Trophoblast cell (in vitro differentiated cells and primary cell): ENCODE measurements at regions not wholly inside any gene's neighbourhood (a gene's known extent, or its start where the extent isn't known, plus 50 kb on each side); places are given as distances from the start of the nearest gene placed in this dataset.

ENCODE experiments used
- DNase-seq, 2 donors: peaks; one replicate each; pipeline ENCODE4 v3.0.0-alpha.2; 2016
- H2AFZ ChIP-seq: 2 replicates; pipeline ENCODE4 v1.6.1; 2013; ENCODE audit warnings: low read length, moderate library complexity, mild to moderate bottlenecking; ENCODE audit not compliant: insufficient read depth, poor library complexity
- H2AK5ac ChIP-seq: 2 replicates; pipeline ENCODE4 v1.6.1; 2013; ENCODE audit warnings: mild to moderate bottlenecking, low read length
- H2BK120ac ChIP-seq: 2 replicates; pipeline ENCODE4 v1.6.1; 2013; ENCODE audit warnings: low read length, mild to moderate bottlenecking, moderate library complexity; ENCODE audit not compliant: insufficient read depth, poor library complexity
- H2BK12ac ChIP-seq: 2 replicates; pipeline ENCODE4 v1.6.1; 2013; ENCODE audit warnings: mild to moderate bottlenecking, low read length, moderate library complexity
- H2BK5ac ChIP-seq: 2 replicates; pipeline ENCODE4 v1.6.1; 2013; ENCODE audit warnings: low read length, low read depth, moderate library complexity, mild to moderate bottlenecking; ENCODE audit not compliant: poor library complexity
- H3K14ac ChIP-seq: 2 replicates; pipeline ENCODE4 v1.6.1; 2013; ENCODE audit warnings: mild to moderate bottlenecking, low read length
- H3K18ac ChIP-seq: 2 replicates; pipeline ENCODE4 v1.6.1; 2013; ENCODE audit warnings: mild to moderate bottlenecking, low read length
- H3K23ac ChIP-seq: 2 replicates; pipeline ENCODE4 v1.6.1; 2013; ENCODE audit warnings: low read length
- H3K27ac ChIP-seq: 2 replicates; pipeline ENCODE4 v1.5.1; 2013; ENCODE audit warnings: low read depth, mild to moderate bottlenecking, inconsistent platforms, low read length, moderate library complexity
- H3K27me3 ChIP-seq: 2 replicates; pipeline ENCODE4 v1.6.1; 2013; ENCODE audit warnings: inconsistent platforms, mild to moderate bottlenecking, low read length, moderate library complexity; ENCODE audit not compliant: insufficient read depth
- H3K36me3 ChIP-seq, 2 experiments: 1 replicate in 1 of 2; 2 replicates in 1 of 2; pipeline ENCODE4 v1.6.1; 2013; ENCODE audit warnings: low read length in 2 of 2, mild to moderate bottlenecking in 2 of 2, moderate library complexity in 1 of 2; ENCODE audit not compliant: insufficient read depth in 2 of 2, control insufficient read depth in 1 of 2
- H3K4ac ChIP-seq: 2 replicates; pipeline ENCODE4 v1.6.1; 2013; ENCODE audit warnings: low read depth, mild to moderate bottlenecking, low read length, moderate library complexity
- H3K4me1 ChIP-seq, 2 experiments: 1 replicate in 1 of 2; 2 replicates in 1 of 2; pipeline ENCODE4 v1.6.1; 2013; ENCODE audit warnings: low read length in 2 of 2, mild to moderate bottlenecking in 2 of 2, moderate library complexity in 1 of 2; ENCODE audit not compliant: insufficient read depth in 2 of 2, control insufficient read depth in 1 of 2
- H3K4me2 ChIP-seq: 2 replicates; pipeline ENCODE4 v1.6.1; 2013; ENCODE audit warnings: inconsistent platforms, mild to moderate bottlenecking, low read length, moderate library complexity
- H3K4me3 ChIP-seq: 2 replicates; pipeline ENCODE4 v1.5.1; 2013; ENCODE audit warnings: mild to moderate bottlenecking, low read depth, low read length, inconsistent platforms
- H3K79me1 ChIP-seq: one replicate; pipeline ENCODE4 v1.6.1; 2013; ENCODE audit warnings: low read length
- H3K79me2 ChIP-seq: 2 replicates; pipeline ENCODE4 v1.6.1; 2013; ENCODE audit warnings: low read length, mild to moderate bottlenecking; ENCODE audit not compliant: control insufficient read depth, insufficient read depth, poor library complexity
- H3K9ac ChIP-seq: 2 replicates; pipeline ENCODE4 v1.6.1; 2013; ENCODE audit warnings: mild to moderate bottlenecking, low read length
- H3K9me3 ChIP-seq: 2 replicates; pipeline ENCODE4 v1.6.1; 2013; ENCODE audit warnings: low read depth, mild to moderate bottlenecking, control low read depth, inconsistent platforms, low read length; ENCODE audit not compliant: insufficient read depth
- H4K12ac ChIP-seq: 2 replicates; pipeline ENCODE4 v1.6.1; 2013; ENCODE audit warnings: low read depth, mild to moderate bottlenecking, low read length, moderate library complexity
- H4K8ac ChIP-seq: 2 replicates; pipeline ENCODE4 v1.6.1; 2013; ENCODE audit warnings: low read depth, mild to moderate bottlenecking, low read length, moderate library complexity
- H4K91ac ChIP-seq: one replicate; pipeline ENCODE4 v1.6.1; 2013; ENCODE audit warnings: low read depth, mild to moderate bottlenecking, low read length, moderate library complexity
- WGBS: extraction: QIAGEN DNeasy Blood & Tissue Kit; methylation state at CpG from one replicate; pipeline ENCODE4 v1.1.7; 2013; ENCODE audit warnings: missing lambda C conversion rate; ENCODE audit not compliant: insufficient read length, insufficient coverage; ENCODE audit errors: extremely low coverage; 5-methylcytosine and 5-hydroxymethylcytosine counted together

DNA sequence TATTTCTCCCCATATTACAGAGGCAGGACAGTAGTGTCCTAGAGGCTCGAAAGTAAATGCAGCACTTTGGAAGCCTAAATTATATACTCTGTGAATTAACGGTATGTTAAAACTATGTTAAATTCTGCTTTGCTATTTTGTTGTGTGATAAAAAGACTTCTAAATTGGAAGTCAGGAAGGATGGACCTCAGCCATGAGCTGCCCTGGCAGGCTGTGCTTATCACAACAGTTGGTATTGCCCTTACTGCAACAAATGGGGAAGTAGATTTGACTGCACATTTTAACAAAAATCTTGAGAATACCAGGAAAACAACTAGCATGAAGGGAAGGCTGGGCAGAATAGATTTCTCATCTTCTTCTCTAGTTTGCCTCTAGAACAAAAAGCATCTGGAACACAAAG is 706.6 kb downstream of the SI start:
- Histone ChIP-seq H2BK5ac (no peak overlapping the region), H3K9ac (no peak overlapping the region), H3K79me2 (no peaks in the 10 kb centered on the region), H3K18ac (no peak overlapping the region), H3K4me1 (no peaks in the 10 kb centered on the region), H3K14ac (no peak overlapping the region), H2AK5ac (no peak overlapping the region), H3K36me3 (no peaks in the 10 kb centered on the region), H3K27ac (no peak overlapping the region), H2BK120ac (no peak overlapping the region), H3K4me2 (no peak overlapping the region), H2BK12ac (no peak overlapping the region), H3K27me3 (no peaks in the 10 kb centered on the region), H3K4ac (no peak overlapping the region), H3K79me1 (no peaks in the 10 kb centered on the region), H2AFZ (no peak overlapping the region), H4K91ac (no peak overlapping the region), H3K23ac (no peak overlapping the region), H4K8ac (no peak overlapping the region), H3K9me3 (no peaks in the 10 kb centered on the region), H4K12ac (no peak overlapping the region), H3K4me3 (no peak overlapping the region)
- WGBS: no CpG with 5 or more reads among the region's 2 CpGs
- DNase-seq: no peak

DNA sequence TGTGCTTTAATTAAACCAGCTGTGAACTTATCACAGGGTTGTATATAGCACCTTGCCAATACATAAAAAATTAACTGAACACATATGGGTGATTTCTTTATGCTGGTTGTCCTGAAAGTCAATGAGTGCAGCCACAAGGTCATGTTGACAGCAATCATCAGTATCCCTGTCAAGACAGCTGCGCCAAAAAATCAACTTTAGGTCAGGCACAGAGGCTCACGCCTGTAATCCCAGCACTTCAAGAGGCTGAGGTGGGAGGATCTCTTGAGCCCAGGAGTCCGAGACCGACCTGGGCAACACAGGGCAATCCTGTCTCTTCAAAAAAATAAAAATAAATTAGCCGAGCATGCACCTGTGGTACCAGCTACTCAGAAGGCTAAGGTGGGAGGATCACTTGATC is 707.3 kb downstream of the SI start:
- H2AK5ac ChIP-seq: no peak overlapping the region
- H3K9ac ChIP-seq: no peak overlapping the region
- H2BK120ac ChIP-seq: no peak overlapping the region
- no peaks in the 10 kb centered on the region for H3K9me3 ChIP-seq
- no peak overlapping the region for H3K14ac ChIP-seq
- H3K4me1 ChIP-seq: no peaks in the 10 kb centered on the region
- no peaks in the 10 kb centered on the region for H3K27me3 ChIP-seq
- no peak overlapping the region for H2BK12ac ChIP-seq
- H3K18ac ChIP-seq: no peak overlapping the region
- H3K4me3 ChIP-seq: no peak overlapping the region
- WGBS: no CpG with 5 or more reads among the region's 5 CpGs
- H4K8ac ChIP-seq: no peak overlapping the region
- no peaks in the 10 kb centered on the region for H3K79me1 ChIP-seq
- no peak overlapping the region for H2BK5ac ChIP-seq
- no peak overlapping the region for H3K4me2 ChIP-seq
- H4K12ac ChIP-seq: no peak overlapping the region
- no peaks in the 10 kb centered on the region for H3K36me3 ChIP-seq
- H2AFZ ChIP-seq: no peak overlapping the region
- DNase-seq: no peak
- no peak overlapping the region for H3K23ac ChIP-seq
- no peak overlapping the region for H4K91ac ChIP-seq
- no peaks in the 10 kb centered on the region for H3K79me2 ChIP-seq
- H3K27ac ChIP-seq: no peak overlapping the region
- no peak overlapping the region for H3K4ac ChIP-seq

DNA sequence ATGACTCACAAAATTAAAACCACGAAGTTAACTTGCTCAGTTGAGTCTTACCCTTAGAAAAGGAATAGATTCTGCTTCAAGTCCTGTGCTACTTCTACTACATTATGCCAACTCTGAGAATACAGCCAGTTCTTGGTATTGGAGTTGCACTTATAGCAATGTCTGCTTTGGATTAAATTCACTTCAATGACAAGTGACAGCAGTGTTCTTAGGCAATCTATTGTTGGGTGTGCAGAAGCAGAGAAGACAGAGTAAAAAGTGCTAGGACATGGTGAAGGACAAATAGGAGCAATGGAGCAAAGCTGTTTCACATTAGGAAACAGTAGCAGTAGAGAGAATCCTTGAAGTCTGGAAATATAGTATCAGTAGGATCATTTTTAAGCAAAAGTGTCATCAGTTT is 713.1 kb downstream of the SI start:
- Histone ChIP-seq H3K79me1 (peaks cover 1% of the 10 kb centered on the region), H3K23ac (no peak overlapping the region), H3K36me3 (no peaks in the 10 kb centered on the region), H2BK5ac (no peak overlapping the region), H2BK12ac (no peak overlapping the region), H3K4ac (no peak overlapping the region), H3K79me2 (no peaks in the 10 kb centered on the region), H3K4me2 (no peak overlapping the region), H3K9me3 (no peaks in the 10 kb centered on the region), H3K4me1 (no peaks in the 10 kb centered on the region), H3K27me3 (no peaks in the 10 kb centered on the region), H3K27ac (no peak overlapping the region), H2BK120ac (no peak overlapping the region), H4K12ac (no peak overlapping the region), H3K9ac (no peak overlapping the region), H4K91ac (no peak overlapping the region), H3K14ac (no peak overlapping the region), H2AK5ac (no peak overlapping the region), H4K8ac (no peak overlapping the region), H3K18ac (no peak overlapping the region), H3K4me3 (no peak overlapping the region), H2AFZ (no peak overlapping the region)
- DNase-seq: no peak
- WGBS: no CpG with 5 or more reads among the region's 1 CpG

DNA sequence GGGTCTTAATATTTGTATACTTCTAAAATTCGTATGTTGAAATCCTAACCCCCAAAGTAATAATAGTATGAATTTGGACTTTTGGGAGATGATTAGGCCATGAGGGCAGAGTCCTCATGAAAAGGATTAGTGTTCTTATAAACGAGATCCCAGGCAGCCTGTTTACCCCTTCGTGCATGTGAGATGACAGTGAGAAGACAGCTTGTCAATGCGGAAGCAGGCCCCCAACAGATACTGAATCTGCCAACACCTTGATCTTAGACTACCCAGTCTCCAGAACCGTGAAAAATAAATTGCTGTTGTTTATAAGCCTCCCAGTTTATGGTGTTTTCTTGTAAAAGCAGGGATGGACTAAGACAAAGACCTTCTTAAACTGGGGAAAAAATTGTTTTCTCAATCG is 714.2 kb downstream of the SI start:
- Histone ChIP-seq H3K4me3 (no peak overlapping the region), H3K4me2 (no peak overlapping the region), H4K12ac (no peak overlapping the region), H2BK5ac (no peak overlapping the region), H3K4me1 (no peaks in the 10 kb centered on the region), H3K4ac (no peak overlapping the region), H3K79me1 (peaks cover 1% of the 10 kb centered on the region), H4K8ac (no peak overlapping the region), H2BK120ac (no peak overlapping the region), H2BK12ac (no peak overlapping the region), H3K27ac (no peak overlapping the region), H3K27me3 (no peaks in the 10 kb centered on the region), H3K9me3 (no peaks in the 10 kb centered on the region), H2AK5ac (no peak overlapping the region), H3K79me2 (no peaks in the 10 kb centered on the region), H3K36me3 (no peaks in the 10 kb centered on the region), H2AFZ (no peak overlapping the region), H3K23ac (no peak overlapping the region), H4K91ac (no peak overlapping the region), H3K14ac (no peak overlapping the region), H3K9ac (no peak overlapping the region), H3K18ac (no peak overlapping the region)
- no peak for DNase-seq
- WGBS: no CpG with 5 or more reads among the region's 6 CpGs
